HTR-8/SVneo (cell line): ENCODE measurements at regions not wholly inside any gene's neighbourhood (a gene's known extent, or its start where the extent isn't known, plus 50 kb on each side); places are given as distances from the start of the nearest gene placed in this dataset.
"Not testable (repeated sequence)": the region's sequence is repeated elsewhere in the genome, so short reads cannot be mapped to it uniquely, and the experiment has no call there.

ENCODE experiments used
- DNase-seq: peaks from one replicate; pipeline ENCODE4 v3.0.0; 2011; ENCODE audit warnings: low spot score, mixed read lengths; ENCODE audit not compliant: insufficient read length
- FAIRE-seq: peaks from 2 replicates; lab custom pipeline; 2011; peaks lifted over from hg19 to GRCh38; lab: Jason Lieb, UNC

- no peak for FAIRE-seq
Observed at GRCh38 chr13:73828811-73829210, 305.4 kb downstream of the KLF12 start.

DNA sequence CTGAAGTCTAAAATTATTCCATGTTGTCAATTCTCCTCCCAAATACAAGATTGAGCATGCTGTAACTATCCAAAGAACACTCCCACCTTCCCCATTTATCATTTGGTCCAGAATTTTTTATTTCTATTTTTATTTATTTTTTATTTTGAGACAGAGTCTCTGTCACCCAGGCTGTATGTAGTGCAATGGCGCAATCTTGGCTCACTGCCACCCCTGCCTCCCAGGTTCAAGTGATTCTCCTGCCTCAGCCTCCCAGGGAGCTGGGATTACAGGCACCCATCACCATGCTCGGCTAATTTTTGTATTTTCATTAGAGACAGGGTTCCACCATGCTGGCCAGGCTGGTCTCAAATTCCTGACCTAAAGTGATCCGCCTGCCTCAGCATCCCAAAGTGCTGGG is 306.8 kb downstream of the KLF12 start:
- DNase-seq (no peak), FAIRE-seq (no peak)

More at GRCh38 chr13:73828811-73829210, 305.4 kb downstream of the KLF12 start:
- DNase-seq = no peak

- FAIRE-seq (no peak), DNase-seq (no peak)
Observed at GRCh38 chr13:73825143-73825542, 309.1 kb downstream of the KLF12 start.

DNA sequence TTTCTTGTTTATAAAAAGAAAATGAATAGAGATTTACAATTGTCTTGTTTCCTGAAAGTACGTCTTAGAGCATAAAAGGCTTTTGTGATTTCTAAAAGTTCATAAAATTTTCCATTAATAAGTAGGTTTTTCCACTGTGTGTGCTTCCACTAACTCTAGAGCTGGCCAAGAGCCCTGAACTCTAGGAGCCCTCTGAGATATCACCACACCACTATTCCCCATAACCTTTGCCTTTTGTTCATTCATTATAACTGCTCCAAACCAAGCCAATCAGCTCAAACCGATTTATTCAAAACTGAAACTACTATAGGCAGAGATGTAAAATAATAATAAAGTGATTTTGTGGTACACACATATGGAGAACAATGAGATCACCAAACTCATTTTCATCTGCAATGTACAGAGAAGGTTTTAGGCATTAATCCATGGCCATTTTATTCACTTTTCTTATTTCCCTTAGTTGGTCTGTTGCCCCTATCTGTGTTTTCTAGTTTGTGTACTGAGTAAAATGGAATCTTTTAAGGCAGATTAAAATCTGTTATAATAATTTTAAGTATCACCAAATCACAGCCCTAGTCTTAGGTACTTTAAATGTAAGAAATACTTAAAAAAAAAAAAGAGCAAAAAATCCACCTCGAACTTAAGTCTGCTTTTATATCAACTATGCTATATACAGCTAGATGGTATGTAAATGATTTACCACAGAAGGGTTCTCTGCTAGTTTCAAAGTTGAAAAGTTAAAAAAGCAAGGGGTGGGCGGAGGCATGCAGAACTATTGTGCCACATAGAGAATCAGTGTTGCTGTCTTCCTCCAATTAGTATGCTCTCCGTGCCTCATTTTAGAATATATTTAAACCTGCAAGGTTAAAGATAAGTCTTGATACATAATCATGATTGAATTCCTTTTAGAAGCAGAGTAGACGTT is 311.3 kb downstream of the KLF12 start:
- FAIRE-seq (no peak), DNase-seq (no peak)

DNA sequence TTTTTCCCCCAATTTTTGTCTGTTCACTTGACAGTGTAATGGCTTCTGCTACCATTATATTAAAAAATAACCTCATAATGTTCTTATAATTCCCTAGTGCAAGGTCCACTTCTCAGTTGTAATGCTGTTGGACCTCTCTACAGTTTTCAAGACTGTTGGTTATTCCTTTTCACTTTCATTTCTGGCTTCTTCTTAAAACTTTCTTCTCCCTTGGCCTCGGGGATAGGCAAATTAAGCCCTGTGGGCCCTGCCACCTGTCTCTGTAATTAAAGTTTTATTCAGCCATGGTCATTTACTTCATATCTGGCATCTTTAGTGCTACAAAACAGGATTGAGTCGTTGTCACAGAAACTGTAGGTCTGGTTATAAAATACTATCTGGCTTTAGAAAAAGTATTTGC is 313.5 kb downstream of the KLF12 start:
- FAIRE-seq = no peak

GRCh38 chr13:73820285-73820684 is 313.9 kb downstream of the KLF12 start:
- DNase-seq (no peak), FAIRE-seq (no peak)

More for the DNA sequence above, 313.5 kb downstream of the KLF12 start:
- DNase-seq = no peak

- FAIRE-seq (no peak), DNase-seq (no peak)
Observed at GRCh38 chr13:73819711-73820110, 314.5 kb downstream of the KLF12 start.

- FAIRE-seq (no peak), DNase-seq (no peak)
Observed at GRCh38 chr13:73816702-73817101, 317.5 kb downstream of the KLF12 start.

DNA sequence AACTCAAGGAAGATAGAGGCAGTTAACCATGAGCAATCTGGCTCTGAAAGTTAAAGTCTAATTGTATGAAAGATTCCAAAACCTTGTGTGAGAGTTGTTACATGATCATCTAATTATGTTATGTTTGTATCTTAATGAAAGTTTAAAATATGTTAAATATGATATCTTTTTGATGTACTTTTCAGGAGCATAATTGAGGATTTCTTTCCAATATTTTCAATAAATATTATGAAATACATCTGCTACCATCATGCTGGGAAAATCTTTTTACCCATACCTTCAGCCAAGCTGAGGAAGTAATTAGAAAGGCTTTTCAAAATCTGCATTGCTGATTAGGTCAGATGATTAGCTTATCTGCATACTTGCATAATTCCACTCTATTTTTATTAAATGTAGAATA is 318.4 kb downstream of the KLF12 start:
- DNase-seq (no peak), FAIRE-seq (no peak)

- FAIRE-seq (no peak), DNase-seq (no peak)
Observed at GRCh38 chr13:73810647-73811046, 323.6 kb downstream of the KLF12 start.

DNA sequence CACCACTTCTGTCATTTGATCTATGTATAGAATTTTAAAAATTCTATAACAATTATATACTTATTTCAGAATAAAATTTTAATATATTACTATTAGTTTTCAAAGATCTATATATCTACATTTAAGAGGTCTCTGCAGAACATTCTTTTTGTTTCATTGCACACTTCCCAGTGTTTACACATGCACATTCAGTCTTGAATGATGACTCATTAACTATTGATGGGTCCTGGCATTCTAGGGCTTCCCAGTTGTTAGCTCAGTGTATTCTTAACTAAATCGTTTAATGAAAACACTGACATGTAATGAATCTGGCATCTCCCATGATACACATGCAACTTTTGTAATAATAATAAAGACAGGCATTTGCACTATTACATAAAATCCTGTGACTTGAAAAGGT is 324.6 kb downstream of the KLF12 start:
- no peak for FAIRE-seq
- peak; percentile 4 for DNase-seq

DNA sequence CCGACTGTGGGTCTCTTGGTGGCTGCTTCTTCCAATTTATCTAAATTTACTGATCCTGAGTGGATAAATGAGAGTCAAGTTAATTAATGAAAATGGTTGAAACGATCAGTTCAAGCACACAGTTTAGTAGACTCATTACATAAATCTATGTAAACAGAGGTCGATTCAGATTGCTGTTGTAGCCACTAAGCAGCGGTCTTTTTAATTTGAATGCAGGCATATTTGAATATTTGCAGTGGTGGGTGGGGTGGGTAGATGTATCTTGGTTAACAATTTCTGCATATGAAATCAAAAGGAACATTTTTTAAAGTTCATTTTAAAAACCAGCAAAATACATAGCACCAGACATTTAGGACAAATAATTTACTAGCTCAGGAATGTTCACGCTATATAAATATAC is 325.9 kb downstream of the KLF12 start:
- no peak for FAIRE-seq

DNA sequence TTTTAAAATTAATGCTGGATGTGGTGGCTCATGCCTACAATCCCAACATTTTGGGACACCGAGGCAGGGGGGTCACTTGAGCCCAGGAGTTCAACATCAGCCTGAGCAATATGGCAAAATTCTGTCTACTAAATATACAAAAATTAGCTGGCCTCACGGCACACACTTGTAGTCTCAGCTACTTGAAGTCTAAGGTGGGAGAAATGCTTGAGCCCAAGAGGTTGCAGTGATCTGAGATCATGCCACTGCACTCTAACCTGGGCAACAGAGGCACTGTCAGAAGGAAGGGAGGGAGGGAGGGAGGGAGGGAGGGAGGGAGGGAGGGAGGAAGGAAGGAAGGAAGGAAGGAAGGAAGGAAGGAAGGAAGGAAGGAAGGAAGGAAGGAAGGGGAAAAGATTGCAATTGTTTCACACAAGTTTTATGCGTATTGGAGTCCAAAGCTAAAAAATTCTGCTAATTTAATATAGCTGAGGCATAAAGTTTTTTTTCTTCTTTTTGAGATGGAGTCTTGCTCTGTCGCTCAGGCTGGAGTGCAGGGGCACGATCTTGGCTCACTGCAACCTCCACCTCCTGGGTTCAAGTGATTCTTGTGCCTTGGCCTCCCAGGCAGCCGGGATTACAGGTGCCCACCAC is 328.8 kb downstream of the KLF12 start:
- not testable (repeated sequence) for FAIRE-seq, DNase-seq

More for the DNA sequence above, 325.9 kb downstream of the KLF12 start:
- DNase-seq = no peak

GRCh38 chr13:73803997-73804396 is 330.2 kb downstream of the KLF12 start:
- no peak for FAIRE-seq
- DNase-seq = no peak

- no peak for DNase-seq
- FAIRE-seq = no peak
Observed at GRCh38 chr13:73800011-73800410, 334.2 kb downstream of the KLF12 start.

- FAIRE-seq (no peak), DNase-seq (no peak)
Observed at GRCh38 chr13:73794755-73795154, 339.4 kb downstream of the KLF12 start.

DNA sequence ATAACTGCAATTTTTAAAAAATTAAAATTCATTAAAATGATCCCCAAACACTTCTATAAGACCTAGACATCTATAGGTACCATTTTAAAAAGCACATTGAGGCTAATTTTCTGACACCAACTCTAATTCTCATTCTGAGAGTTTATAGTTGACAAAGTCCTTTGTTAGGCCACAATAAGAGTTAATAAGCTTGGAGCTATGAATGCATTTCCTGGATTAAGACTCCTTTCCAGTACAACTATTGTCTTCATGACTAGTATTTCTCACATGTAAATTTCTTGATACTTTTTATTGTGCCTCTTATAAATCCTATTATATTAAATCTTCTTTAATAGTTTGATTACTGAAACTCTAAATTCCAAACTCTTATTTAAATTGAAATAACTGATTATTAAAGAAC is 340.8 kb downstream of the KLF12 start:
- no peak for DNase-seq
- no peak for FAIRE-seq

GRCh38 chr13:73792796-73793195 is 341.4 kb downstream of the KLF12 start:
- DNase-seq = no peak
- FAIRE-seq = no peak

DNA sequence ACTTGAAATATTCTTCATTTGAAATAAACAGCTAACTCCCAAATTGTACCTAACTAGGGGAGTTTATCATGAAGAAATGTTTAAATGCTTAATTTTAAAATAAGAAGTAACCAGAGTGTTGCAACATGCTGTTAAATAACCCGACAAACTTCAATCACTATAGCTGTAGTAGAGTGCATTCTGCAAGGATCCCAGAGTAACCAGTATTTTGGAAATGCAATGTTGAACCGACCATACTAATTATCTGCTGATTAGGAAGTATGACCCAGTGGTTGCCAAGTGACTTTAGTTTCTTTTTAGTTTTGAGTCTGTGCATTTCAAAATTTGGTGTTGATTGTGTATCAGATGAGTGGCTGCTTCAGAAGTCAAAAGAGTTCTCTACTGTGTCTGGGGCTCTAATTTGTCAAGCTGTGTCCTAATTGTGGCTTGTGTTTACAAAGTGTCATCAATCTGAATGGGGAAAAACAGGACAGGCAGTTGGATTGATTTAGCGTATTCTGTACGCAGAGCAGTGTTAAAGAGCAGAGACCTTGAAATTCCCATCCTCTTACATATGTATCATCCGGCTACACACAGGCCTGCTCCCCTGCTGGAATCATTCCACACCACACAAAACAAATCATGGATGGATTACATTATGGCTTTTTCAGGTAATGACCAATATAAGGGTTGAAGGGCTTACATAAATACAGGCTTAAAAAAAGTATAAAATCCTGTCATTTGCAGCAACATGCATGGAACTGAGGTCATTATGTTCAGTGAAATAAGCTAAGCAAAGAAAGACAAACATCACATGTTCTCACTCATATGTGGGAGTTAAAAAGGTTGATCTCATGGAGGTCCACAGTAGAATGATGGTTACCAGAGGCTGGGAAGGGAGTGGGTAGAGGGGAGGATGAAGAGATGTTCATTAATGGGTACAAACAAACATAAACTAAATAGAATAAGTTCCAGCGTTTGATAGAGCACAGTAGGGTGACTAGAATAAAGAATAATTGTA is 351.5 kb downstream of the KLF12 start:
- DNase-seq (no peak), FAIRE-seq (no peak)

DNA sequence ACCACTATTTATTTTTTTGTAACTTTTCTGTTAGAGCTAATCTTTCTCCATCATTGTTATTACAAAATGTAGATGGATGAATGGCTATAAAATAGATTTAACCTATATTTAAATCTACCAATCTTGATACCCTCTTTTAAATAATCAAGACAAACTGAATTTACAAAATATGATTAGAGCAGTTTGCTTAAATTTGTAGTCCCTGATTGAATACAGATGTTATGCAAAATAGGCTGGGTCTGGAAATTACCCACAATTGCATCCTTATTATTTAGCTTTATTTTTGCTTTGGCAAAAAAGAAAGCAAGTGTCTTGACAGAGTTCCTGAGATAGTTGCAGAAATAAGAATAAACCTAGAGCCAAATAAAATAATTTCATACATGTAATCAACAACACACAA is 352.8 kb downstream of the KLF12 start:
- FAIRE-seq = no peak
- no peak for DNase-seq
